ENCODE measurements at regions not wholly inside any gene's neighbourhood (a gene's known extent, or its start where the extent isn't known, plus 50 kb on each side); places are given as distances from the start of the nearest gene placed in this dataset.

- TF ChIP-seq RFX5 (IDR thresholded peaks at IDR 0.05; ENCODE audit: low read depth, low read length): no peak
- TF ChIP-seq CEBPB (IDR thresholded peaks at IDR 0.05; ENCODE audit: low read depth, low read length): peak; percentile 42
- peak overlapping the region; percentile 58; the same call in 1 of the 2 replicates for H3K27ac ChIP-seq (ENCODE audit: insufficient read depth, low read length)
- dilution Hi-C loops (cut with HindIII; ENCODE audit: low sequenced_read_pairs, unreplicated experiment) (no loop called here), in situ Hi-C loops (cut with MboI; ENCODE audit: low sequenced_read_pairs) (no loop called here), intact Hi-C loops (cut with micrococcal nuclease) (no loop called here)
- H2AFZ ChIP-seq (replicated peaks; ENCODE audit: low read length, poor library complexity): no peak overlapping the region
- no peaks in the 10 kb centered on the region for H4K20me1 ChIP-seq (ENCODE audit: insufficient read depth, low read length)
- no peak overlapping the region for H3K9ac ChIP-seq (ENCODE audit: low read depth, low read length)
- H3K18ac ChIP-seq (ENCODE audit: low read depth, low read length): no peak overlapping the region
- H2BK120ac ChIP-seq (ENCODE audit: low read depth, low read length): peak overlapping the region; percentile 29; the same call in 1 of the 2 replicates
- H2BK15ac ChIP-seq (ENCODE audit: low read depth, low read length): no peak overlapping the region
- H3K4me3 ChIP-seq (ENCODE audit: insufficient read depth, low read depth, low read length): no peak overlapping the region
- H2BK20ac ChIP-seq (ENCODE audit: low read depth, low read length): 0 out of 2 replicates have a peak overlapping the region, but pooled peaks have one; percentile 47
- no peak overlapping the region; the same call in 1 of the 2 replicates for H4K91ac ChIP-seq (ENCODE audit: insufficient read depth, low read depth, low read length)
- H3K4me1 ChIP-seq (ENCODE audit: control insufficient read depth, insufficient read depth, low read length): peaks cover 4% of the 10 kb centered on the region
- no peak overlapping the region for H4K8ac ChIP-seq (ENCODE audit: low read depth in 2 of 2, low read length in 2 of 2)
- H2BK5ac ChIP-seq (ENCODE audit: low read depth, low read length, poor library complexity, severe bottlenecking): peak overlapping the region; percentile 15
- H3K4me2 ChIP-seq (ENCODE audit: low read depth, low read length): peak overlapping the region; percentile 10; the same call in 1 of the 2 replicates
- H2AK5ac ChIP-seq (ENCODE audit: low read depth, low read length): no peak overlapping the region
- H3K27me3 ChIP-seq (ENCODE audit: control insufficient read depth, insufficient read depth, low read length): no peaks in the 10 kb centered on the region
- peak; percentile 24 for DNase-seq
- H3K79me1 ChIP-seq (ENCODE audit: low read depth in 1 of 2, low read length in 2 of 2): no peaks in the 10 kb centered on the region
- H3K23ac ChIP-seq (ENCODE audit: low read depth, low read length): no peak overlapping the region
- WGBS, 2 experiments (ENCODE audit: extremely low coverage in 2 of 2, insufficient read length in 1 of 2): no CpG with 5 or more reads among the region's 5 CpGs
- H2AK9ac ChIP-seq (replicated peaks; ENCODE audit: low read depth, low read length, poor library complexity): no peak overlapping the region
- H3K9me3 ChIP-seq (ENCODE audit: control insufficient read depth, insufficient read depth, low read length): peaks cover 2% of the 10 kb centered on the region; the same call in 1 of the 2 replicates
- no peak overlapping the region for H4K5ac ChIP-seq (ENCODE audit: low read depth, low read length)
- POLR2A ChIA-PET (ENCODE audit: unreplicated experiment): interaction anchor here (0.6 kb wide), 1 partner anchor 39 kb away, joined by 4 read pairs; no protein-coding TSS in a partner anchor
- no TSS peak for BruUV-seq (replicated peaks)
- H3K14ac ChIP-seq (replicated peaks; ENCODE audit: low read depth, low read length): no peak overlapping the region
- no peaks in the 10 kb centered on the region for H3K36me3 ChIP-seq (ENCODE audit: control insufficient read depth, insufficient read depth, low read length)
- no peaks in the 10 kb centered on the region for H3K9me1 ChIP-seq (ENCODE audit: insufficient read depth, low read length)
- no peak overlapping the region for H3K56ac ChIP-seq (ENCODE audit: extremely low read depth, insufficient read depth, low read length)
- peak; percentile 17; the same call in 1 of the 2 replicates for ATAC-seq (ENCODE audit: low read depth)
- CTCF ChIA-PET: interaction anchor here (1.0 kb wide), 1 partner anchor 10 kb away, joined by 3 read pairs; no protein-coding TSS in a partner anchor
- no peak overlapping the region for H3K4ac ChIP-seq (ENCODE audit: low read depth, low read length)
Observed at GRCh38 chr12:19856389-19856788, 417.1 kb downstream of the AEBP2 start.
